ENCODE measurements at regions not wholly inside any gene's neighbourhood (a gene's known extent, or its start where the extent isn't known, plus 50 kb on each side); places are given as distances from the start of the nearest gene placed in this dataset.

DNA sequence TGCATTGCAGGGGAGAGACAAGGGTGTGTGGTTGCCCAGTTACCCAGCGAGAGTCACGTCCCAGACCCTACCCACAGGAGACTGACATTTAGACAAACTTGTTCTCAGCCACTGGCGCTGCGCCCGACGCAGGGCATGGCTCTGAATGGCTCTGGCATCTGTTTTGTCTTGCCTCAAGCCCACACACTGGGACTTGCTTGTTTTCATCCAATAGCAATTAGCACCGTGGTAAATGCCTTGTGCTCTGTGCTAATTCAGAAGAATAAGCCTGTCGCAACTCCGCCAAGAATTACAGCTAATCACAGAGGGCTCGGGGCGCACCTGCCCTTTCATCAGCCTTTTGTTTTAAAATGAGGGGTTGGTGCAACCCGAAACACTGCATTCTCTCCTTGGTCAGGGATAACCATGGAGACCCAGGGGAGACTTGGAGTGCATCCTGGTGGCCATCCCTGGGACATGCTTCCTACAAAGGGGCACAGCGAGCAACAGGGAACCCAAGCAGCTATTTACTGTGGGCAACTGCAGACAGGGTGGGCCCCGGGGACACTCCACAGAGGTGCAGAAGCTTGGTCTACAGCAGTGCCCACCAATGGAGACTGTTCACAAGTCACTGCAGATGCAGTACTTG is 220.6 kb upstream of the ZFHX3 start:
- ATAC-seq (ENCODE audit: low FRiP score) (no peak), DNase-seq (no peak)
- Histone ChIP-seq H3K36me3 (ENCODE audit: control insufficient read depth in 1 of 2, insufficient read depth in 2 of 2, low read length in 1 of 2) (no peaks in the 10 kb centered on the region), H3K4me3 (ENCODE audit: low read length in 2 of 2) (no peak overlapping the region), H3K9me3 (ENCODE audit: control insufficient read depth, low read length) (no peaks in the 10 kb centered on the region), H3K27ac (ENCODE audit: low read depth in 1 of 2, low read length in 2 of 2) (no peak overlapping the region), H3K4me1 (ENCODE audit: control insufficient read depth in 1 of 2, insufficient read depth in 2 of 2, low read length in 2 of 2) (no peaks in the 10 kb centered on the region), H3K27me3 (ENCODE audit: control insufficient read depth in 1 of 2, insufficient read depth in 2 of 2, low read length in 1 of 2) (peaks cover 0 to 2% of the 10 kb centered on the region in 2 donors)
- intact Hi-C loops (cut with DNase I): no loop called here
- WGBS, 2 donors: 73 to 84% methylated on average over 14 of the region's 14 CpGs

GRCh38 chr16:73265935-73266334 is 218.0 kb upstream of the ZFHX3 start:
- WGBS, 2 donors: 75 to 83% methylated on average over 5 of the region's 5 CpGs
- Histone ChIP-seq H3K27ac (ENCODE audit: low read depth in 1 of 2, low read length in 2 of 2) (no peak overlapping the region), H3K4me1 (ENCODE audit: control insufficient read depth in 1 of 2, insufficient read depth in 2 of 2, low read length in 2 of 2) (no peaks in the 10 kb centered on the region), H3K9me3 (ENCODE audit: control insufficient read depth, low read length) (peaks cover 2% of the 10 kb centered on the region), H3K27me3 (ENCODE audit: control insufficient read depth in 1 of 2, insufficient read depth in 2 of 2, low read length in 1 of 2) (no peaks in the 10 kb centered on the region), H3K36me3 (ENCODE audit: control insufficient read depth in 1 of 2, insufficient read depth in 2 of 2, low read length in 1 of 2) (no peaks in the 10 kb centered on the region), H3K4me3 (ENCODE audit: low read length in 2 of 2) (no peak overlapping the region)
- intact Hi-C loops (cut with DNase I): no loop called here
- no peak for ATAC-seq (ENCODE audit: low FRiP score)
- no peak for DNase-seq

DNA sequence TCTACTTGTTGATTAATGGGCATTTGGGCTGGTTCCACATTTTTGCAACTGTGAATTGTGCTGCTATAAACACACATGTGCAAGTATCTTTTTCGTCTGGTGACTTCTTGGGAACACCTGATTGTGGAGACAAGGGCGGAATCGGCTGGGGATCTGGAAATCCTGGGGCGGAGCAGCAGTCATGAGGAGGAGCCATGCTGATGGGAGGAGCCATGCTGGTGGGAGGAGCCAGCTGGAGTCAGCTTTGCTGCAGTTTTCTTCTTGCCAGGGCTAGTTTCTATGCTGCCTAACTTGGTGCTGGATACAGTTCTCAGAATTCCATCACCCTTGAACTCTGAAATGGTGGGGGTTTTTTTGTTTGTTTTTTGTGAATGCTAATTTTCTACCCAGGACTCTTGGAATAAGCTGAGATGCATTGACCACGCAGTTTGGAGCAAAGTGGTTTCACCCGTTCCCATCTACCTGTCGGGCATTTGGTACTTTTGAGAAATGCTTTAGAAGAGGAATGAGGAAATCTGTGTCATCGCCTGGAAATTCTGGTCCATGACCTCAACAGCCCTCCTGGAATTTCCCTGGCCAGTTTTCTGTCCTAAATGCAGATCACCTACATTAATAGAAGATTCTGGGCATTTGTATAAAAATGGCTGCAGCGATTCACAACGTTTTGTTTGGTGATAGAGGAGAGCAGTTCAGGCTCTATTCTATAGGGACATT is 217.4 kb upstream of the ZFHX3 start:
- H3K27me3 ChIP-seq (ENCODE audit: control insufficient read depth in 1 of 2, insufficient read depth in 2 of 2, low read length in 1 of 2): no peaks in the 10 kb centered on the region
- WGBS, 2 donors: 72 to 79% methylated on average over 10 of the region's 10 CpGs

DNA sequence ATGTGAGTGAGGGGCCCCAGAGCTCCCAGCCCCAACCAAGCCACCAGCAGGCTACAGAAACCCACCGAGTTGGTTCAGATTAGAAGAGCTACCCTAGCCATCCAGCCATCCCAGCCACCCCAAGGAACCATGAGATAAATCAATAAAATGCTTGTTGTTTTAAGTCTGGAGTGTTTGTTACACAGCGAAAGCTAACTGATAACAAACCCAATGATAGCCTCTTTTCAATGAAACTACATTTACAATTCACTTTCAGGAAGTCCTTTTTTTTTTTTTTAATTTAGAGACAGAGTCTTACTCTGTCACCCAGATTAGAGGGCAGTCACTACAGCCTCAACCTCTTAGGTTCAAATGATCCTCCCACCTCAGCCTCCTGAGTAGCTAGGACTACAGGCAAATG is 215.0 kb upstream of the ZFHX3 start:
- ATAC-seq (ENCODE audit: low FRiP score) (no peak), DNase-seq (no peak)
- no peaks in the 10 kb centered on the region for H3K27me3 ChIP-seq (ENCODE audit: control insufficient read depth in 1 of 2, insufficient read depth in 2 of 2, low read length in 1 of 2)
- H3K36me3 ChIP-seq (ENCODE audit: control insufficient read depth in 1 of 2, insufficient read depth in 2 of 2, low read length in 1 of 2): no peaks in the 10 kb centered on the region
- H3K4me1 ChIP-seq (ENCODE audit: control insufficient read depth in 1 of 2, insufficient read depth in 2 of 2, low read length in 2 of 2): no peaks in the 10 kb centered on the region
- H3K27ac ChIP-seq (ENCODE audit: low read depth in 1 of 2, low read length in 2 of 2): no peak overlapping the region
- no peak overlapping the region for H3K4me3 ChIP-seq (ENCODE audit: low read length in 2 of 2)
- intact Hi-C loops (cut with DNase I): no loop called here
- H3K9me3 ChIP-seq (ENCODE audit: control insufficient read depth, low read length): peaks cover 2% of the 10 kb centered on the region
- 92 to 96% methylated on average over 2 of the region's 2 CpGs for WGBS, 2 donors

More for the DNA sequence above, 217.4 kb upstream of the ZFHX3 start:
- DNase-seq (no peak), ATAC-seq (ENCODE audit: low FRiP score) (no peak)
- Histone ChIP-seq H3K9me3 (ENCODE audit: control insufficient read depth, low read length) (peaks cover 2% of the 10 kb centered on the region), H3K36me3 (ENCODE audit: control insufficient read depth in 1 of 2, insufficient read depth in 2 of 2, low read length in 1 of 2) (no peaks in the 10 kb centered on the region), H3K4me3 (ENCODE audit: low read length in 2 of 2) (no peak overlapping the region), H3K4me1 (ENCODE audit: control insufficient read depth in 1 of 2, insufficient read depth in 2 of 2, low read length in 2 of 2) (no peaks in the 10 kb centered on the region), H3K27ac (ENCODE audit: low read depth in 1 of 2, low read length in 2 of 2) (no peak overlapping the region)
- intact Hi-C loops (cut with DNase I): no loop called here

DNA sequence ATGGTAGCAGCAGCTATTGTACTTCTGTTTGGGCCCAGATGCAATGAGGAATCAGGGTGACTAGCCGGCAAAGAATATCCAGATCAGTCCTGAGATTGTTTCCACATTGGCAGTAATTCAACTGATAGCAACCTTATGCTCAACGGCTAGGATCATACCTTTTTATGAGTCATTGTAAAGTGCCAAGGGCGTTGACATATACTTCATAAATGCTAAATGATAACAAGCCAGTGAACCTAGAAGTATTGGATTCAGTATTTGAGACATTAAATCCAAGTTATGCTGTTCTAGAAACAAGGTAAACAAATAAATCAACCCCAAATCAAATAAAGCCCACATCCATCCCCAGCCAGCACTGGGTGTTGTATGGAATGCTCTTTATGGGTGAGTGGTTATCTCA is 207.1 kb upstream of the ZFHX3 start:
- no peaks in the 10 kb centered on the region for H3K36me3 ChIP-seq (ENCODE audit: control insufficient read depth in 1 of 2, insufficient read depth in 2 of 2, low read length in 1 of 2)
- 61 to 66% methylated on average over 3 of the region's 3 CpGs for WGBS, 2 donors
- no peak overlapping the region for H3K27ac ChIP-seq (ENCODE audit: low read depth in 1 of 2, low read length in 2 of 2)
- no peaks in the 10 kb centered on the region for H3K27me3 ChIP-seq (ENCODE audit: control insufficient read depth in 1 of 2, insufficient read depth in 2 of 2, low read length in 1 of 2)
- H3K4me1 ChIP-seq (ENCODE audit: control insufficient read depth in 1 of 2, insufficient read depth in 2 of 2, low read length in 2 of 2): no peaks in the 10 kb centered on the region
- H3K9me3 ChIP-seq (ENCODE audit: control insufficient read depth, low read length): no peaks in the 10 kb centered on the region
- intact Hi-C loops (cut with DNase I): no loop called here
- no peak overlapping the region for H3K4me3 ChIP-seq (ENCODE audit: low read length in 2 of 2)
- no peak for DNase-seq
- no peak for ATAC-seq (ENCODE audit: low FRiP score)

GRCh38 chr16:73253922-73254480 is 206.1 kb upstream of the ZFHX3 start:
- no peak for DNase-seq
- no peaks in the 10 kb centered on the region for H3K27me3 ChIP-seq (ENCODE audit: control insufficient read depth in 1 of 2, insufficient read depth in 2 of 2, low read length in 1 of 2)
- ATAC-seq (ENCODE audit: low FRiP score): no peak
- H3K27ac ChIP-seq (ENCODE audit: low read depth in 1 of 2, low read length in 2 of 2): no peak overlapping the region
- intact Hi-C loops (cut with DNase I): no loop called here
- H3K36me3 ChIP-seq (ENCODE audit: control insufficient read depth in 1 of 2, insufficient read depth in 2 of 2, low read length in 1 of 2): no peaks in the 10 kb centered on the region
- no peaks in the 10 kb centered on the region for H3K9me3 ChIP-seq (ENCODE audit: control insufficient read depth, low read length)
- 94 to 95% methylated on average over 3 of the region's 3 CpGs for WGBS, 2 donors
- H3K4me1 ChIP-seq (ENCODE audit: control insufficient read depth in 1 of 2, insufficient read depth in 2 of 2, low read length in 2 of 2): no peaks in the 10 kb centered on the region
- H3K4me3 ChIP-seq (ENCODE audit: low read length in 2 of 2): no peak overlapping the region

- WGBS, 2 donors: 71 to 80% methylated on average over 10 of the region's 10 CpGs
- Histone ChIP-seq H3K27me3 (ENCODE audit: control insufficient read depth in 1 of 2, insufficient read depth in 2 of 2, low read length in 1 of 2) (no peaks in the 10 kb centered on the region), H3K27ac (ENCODE audit: low read depth in 1 of 2, low read length in 2 of 2) (no peak overlapping the region), H3K9me3 (ENCODE audit: control insufficient read depth, low read length) (no peaks in the 10 kb centered on the region), H3K36me3 (ENCODE audit: control insufficient read depth in 1 of 2, insufficient read depth in 2 of 2, low read length in 1 of 2) (no peaks in the 10 kb centered on the region), H3K4me1 (ENCODE audit: control insufficient read depth in 1 of 2, insufficient read depth in 2 of 2, low read length in 2 of 2) (no peaks in the 10 kb centered on the region), H3K4me3 (ENCODE audit: low read length in 2 of 2) (no peak overlapping the region)
- no peak for DNase-seq
- no peak for ATAC-seq (ENCODE audit: low FRiP score)
- intact Hi-C loops (cut with DNase I): no loop called here
These were observed 204.5 kb upstream of the ZFHX3 start for GRCh38 chr16:73252446-73252845.

- no peaks in the 10 kb centered on the region for H3K36me3 ChIP-seq (ENCODE audit: control insufficient read depth in 1 of 2, insufficient read depth in 2 of 2, low read length in 1 of 2)
- DNase-seq (no peak), ATAC-seq (ENCODE audit: low FRiP score) (no peak)
- H3K4me1 ChIP-seq (ENCODE audit: control insufficient read depth in 1 of 2, insufficient read depth in 2 of 2, low read length in 2 of 2): no peaks in the 10 kb centered on the region
- no peak overlapping the region for H3K4me3 ChIP-seq (ENCODE audit: low read length in 2 of 2)
- H3K9me3 ChIP-seq (ENCODE audit: control insufficient read depth, low read length): no peaks in the 10 kb centered on the region
- WGBS, 2 donors: 89 to 90% methylated on average over 7 of the region's 7 CpGs
- H3K27me3 ChIP-seq (ENCODE audit: control insufficient read depth in 1 of 2, insufficient read depth in 2 of 2, low read length in 1 of 2): no peaks in the 10 kb centered on the region
- H3K27ac ChIP-seq (ENCODE audit: low read depth in 1 of 2, low read length in 2 of 2): no peak overlapping the region
- intact Hi-C loops (cut with DNase I): no loop called here
These were observed 203.7 kb upstream of the ZFHX3 start for GRCh38 chr16:73251608-73252007.

DNA sequence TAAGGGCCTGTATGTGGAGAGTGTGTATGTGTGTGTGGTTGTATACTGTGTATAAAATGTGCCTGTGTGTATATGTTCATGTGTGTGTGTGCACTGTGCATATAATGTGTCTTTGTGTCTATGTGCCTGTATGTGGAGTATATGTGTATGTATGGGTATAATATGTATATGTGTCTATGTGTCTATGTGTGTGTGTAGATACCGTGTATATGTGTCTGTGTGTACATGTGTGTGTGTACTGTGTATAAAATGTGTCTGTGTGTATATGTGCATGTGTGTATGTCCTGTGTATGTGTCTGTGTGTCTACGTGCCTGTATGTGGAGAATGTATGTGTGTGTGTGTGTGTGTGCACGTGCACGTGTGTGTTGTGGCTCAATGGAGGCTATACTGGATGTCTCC is 200.4 kb upstream of the ZFHX3 start:
- WGBS, 2 donors: 95% methylated on average over 4 of the region's 4 CpGs
- Histone ChIP-seq H3K9me3 (ENCODE audit: control insufficient read depth, low read length) (no peaks in the 10 kb centered on the region), H3K27ac (ENCODE audit: low read depth in 1 of 2, low read length in 2 of 2) (no peak overlapping the region), H3K36me3 (ENCODE audit: control insufficient read depth in 1 of 2, insufficient read depth in 2 of 2, low read length in 1 of 2) (no peaks in the 10 kb centered on the region), H3K4me3 (ENCODE audit: low read length in 2 of 2) (no peak overlapping the region), H3K4me1 (ENCODE audit: control insufficient read depth in 1 of 2, insufficient read depth in 2 of 2, low read length in 2 of 2) (no peaks in the 10 kb centered on the region), H3K27me3 (ENCODE audit: control insufficient read depth in 1 of 2, insufficient read depth in 2 of 2, low read length in 1 of 2) (no peaks in the 10 kb centered on the region)
- DNase-seq: no peak
- intact Hi-C loops (cut with DNase I): no loop called here
- no peak for ATAC-seq (ENCODE audit: low FRiP score)

Measured in aorta (tissue), 5 donors.